ENCODE measurements at regions not wholly inside any gene's neighbourhood (a gene's known extent, or its start where the extent isn't known, plus 50 kb on each side); places are given as distances from the start of the nearest gene placed in this dataset.

DNA sequence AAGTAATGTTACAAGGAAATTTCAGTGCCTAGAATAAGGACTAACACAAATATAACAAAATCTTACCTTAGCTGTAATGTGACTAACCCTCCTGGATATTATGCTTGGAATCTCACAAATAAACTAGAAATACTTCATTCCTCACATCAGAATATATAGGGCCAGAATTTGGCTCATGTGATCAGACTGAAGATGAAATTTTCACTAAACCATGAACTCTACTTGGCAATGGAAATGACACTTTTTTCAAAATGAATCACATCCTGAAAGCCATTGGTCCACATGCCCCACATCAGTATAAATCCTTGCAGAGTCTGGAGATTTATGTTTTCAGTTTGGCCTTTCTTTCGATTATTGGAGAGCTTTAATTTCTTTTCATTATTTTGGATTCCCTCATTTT is 227.8 kb downstream of the NRIP1 start:
- Histone ChIP-seq H3K79me2 (ENCODE audit: insufficient read depth) (no peaks in the 10 kb centered on the region), H3K4me1 (ENCODE audit: control insufficient read depth in 1 of 2, insufficient read depth in 2 of 2, low read depth in 1 of 2, low read length in 1 of 2) (no peaks in the 10 kb centered on the region), H3K9me3 (no peaks in the 10 kb centered on the region), H3K4me2 (no peak overlapping the region), H3K9me2 (no peaks in the 10 kb centered on the region), H2AFZ (ENCODE audit: low read depth) (no peak overlapping the region), H3K27me3 (ENCODE audit: insufficient read depth) (no peaks in the 10 kb centered on the region), H3F3A (replicated peaks; ENCODE audit: insufficient read depth) (no peaks in the 10 kb centered on the region), H3K36me3 (replicated peaks in 1 of 2; ENCODE audit: control insufficient read depth in 1 of 2, insufficient read depth in 2 of 2, low read length in 1 of 2) (no peaks in the 10 kb centered on the region), H3K27ac (ENCODE audit: low read depth in 2 of 2, low read length in 1 of 2) (no peak overlapping the region), H3K9ac (no peak overlapping the region), H4K20me1 (ENCODE audit: insufficient read depth) (no peaks in the 10 kb centered on the region), H3K4me3 (ENCODE audit: low read depth in 2 of 2, low read length in 1 of 2) (no peak overlapping the region)
- CTCF ChIA-PET: no interaction called here
- TF ChIP-seq MXI1 (IDR thresholded peaks at IDR 0.05; ENCODE audit: low read depth, low read length): no peak
- WGBS (ENCODE audit: low lambda C conversion rate): 6% methylated on average over 1 of the region's 1 CpG
- POLR2A ChIA-PET: no interaction called here
- DNase-seq: no peak

DNA sequence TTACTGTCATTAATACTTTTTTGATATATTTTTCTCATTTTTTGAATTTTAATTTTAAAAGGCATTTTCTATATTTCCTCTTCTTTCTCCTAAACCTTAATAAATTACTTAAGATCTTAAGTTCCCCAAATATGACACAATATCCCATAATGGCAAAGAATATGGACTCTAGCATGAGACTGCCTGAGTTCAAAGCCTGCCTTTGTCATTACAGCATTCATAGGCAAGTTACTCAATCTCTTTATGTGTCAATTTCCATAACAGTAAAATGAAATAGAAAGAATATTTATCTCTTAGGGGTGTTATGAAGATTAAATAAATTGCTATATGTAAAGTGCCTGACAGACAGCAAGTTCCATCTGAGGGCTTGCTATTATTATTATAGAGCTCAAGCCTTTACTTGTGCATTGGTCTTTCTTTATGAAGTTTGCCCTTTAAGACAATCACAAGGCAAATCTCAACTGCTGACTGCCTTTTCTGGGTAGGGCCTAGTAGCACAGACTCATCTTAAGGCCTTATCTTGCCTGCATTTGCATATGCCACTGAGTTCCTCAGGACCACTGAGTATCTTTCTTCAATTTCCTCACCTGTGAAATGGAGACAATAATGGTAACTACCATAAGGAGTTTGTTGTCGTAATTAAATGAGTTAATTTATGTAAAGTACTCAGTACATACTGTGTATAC is 231.0 kb downstream of the NRIP1 start:
- no peak overlapping the region for H3K27ac ChIP-seq (ENCODE audit: low read depth in 2 of 2, low read length in 1 of 2)
- no peaks in the 10 kb centered on the region for H3K36me3 ChIP-seq (replicated peaks in 1 of 2; ENCODE audit: control insufficient read depth in 1 of 2, insufficient read depth in 2 of 2, low read length in 1 of 2)
- POLR2A ChIA-PET: no interaction called here
- WGBS (ENCODE audit: low lambda C conversion rate): 8% methylated on average over 1 of the region's 1 CpG
- H3K9me2 ChIP-seq: no peaks in the 10 kb centered on the region
- DNase-seq: no peak
- H3K9ac ChIP-seq: no peak overlapping the region
- H3K4me1 ChIP-seq (ENCODE audit: control insufficient read depth in 1 of 2, insufficient read depth in 2 of 2, low read depth in 1 of 2, low read length in 1 of 2): no peaks in the 10 kb centered on the region
- no peak overlapping the region for H3K4me3 ChIP-seq (ENCODE audit: low read depth in 2 of 2, low read length in 1 of 2)
- no peak for TF ChIP-seq NRF1 (IDR thresholded peaks at IDR 0.05; ENCODE audit: low read depth, low read length)
- TF ChIP-seq POLR2AphosphoS5 (IDR thresholded peaks at IDR 0.05; ENCODE audit: low read depth, low read length): no peak
- no peak for TF ChIP-seq FOXM1 (IDR thresholded peaks at IDR 0.05; ENCODE audit: low read depth)
- no peak for TF ChIP-seq USF1 (IDR thresholded peaks at IDR 0.05; ENCODE audit: borderline replicate concordance, low read depth)
- TF ChIP-seq, protein P1, sequence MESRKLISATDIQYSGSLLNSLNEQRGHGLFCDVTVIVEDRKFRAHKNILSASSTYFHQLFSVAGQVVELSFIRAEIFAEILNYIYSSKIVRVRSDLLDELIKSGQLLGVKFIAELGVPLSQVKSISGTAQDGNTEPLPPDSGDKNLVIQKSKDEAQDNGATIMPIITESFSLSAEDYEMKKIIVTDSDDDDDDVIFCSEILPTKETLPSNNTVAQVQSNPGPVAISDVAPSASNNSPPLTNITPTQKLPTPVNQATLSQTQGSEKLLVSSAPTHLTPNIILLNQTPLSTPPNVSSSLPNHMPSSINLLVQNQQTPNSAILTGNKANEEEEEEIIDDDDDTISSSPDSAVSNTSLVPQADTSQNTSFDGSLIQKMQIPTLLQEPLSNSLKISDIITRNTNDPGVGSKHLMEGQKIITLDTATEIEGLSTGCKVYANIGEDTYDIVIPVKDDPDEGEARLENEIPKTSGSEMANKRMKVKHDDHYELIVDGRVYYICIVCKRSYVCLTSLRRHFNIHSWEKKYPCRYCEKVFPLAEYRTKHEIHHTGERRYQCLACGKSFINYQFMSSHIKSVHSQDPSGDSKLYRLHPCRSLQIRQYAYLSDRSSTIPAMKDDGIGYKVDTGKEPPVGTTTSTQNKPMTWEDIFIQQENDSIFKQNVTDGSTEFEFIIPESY (IDR thresholded peaks at IDR 0.05; ENCODE audit: borderline replicate concordance, low read depth): no peak
- TF ChIP-seq MEF2A (IDR thresholded peaks at IDR 0.05; ENCODE audit: borderline replicate concordance, low read depth): no peak
- TF ChIP-seq ELF1 (IDR thresholded peaks at IDR 0.05): no peak
- TF ChIP-seq, protein P2, sequence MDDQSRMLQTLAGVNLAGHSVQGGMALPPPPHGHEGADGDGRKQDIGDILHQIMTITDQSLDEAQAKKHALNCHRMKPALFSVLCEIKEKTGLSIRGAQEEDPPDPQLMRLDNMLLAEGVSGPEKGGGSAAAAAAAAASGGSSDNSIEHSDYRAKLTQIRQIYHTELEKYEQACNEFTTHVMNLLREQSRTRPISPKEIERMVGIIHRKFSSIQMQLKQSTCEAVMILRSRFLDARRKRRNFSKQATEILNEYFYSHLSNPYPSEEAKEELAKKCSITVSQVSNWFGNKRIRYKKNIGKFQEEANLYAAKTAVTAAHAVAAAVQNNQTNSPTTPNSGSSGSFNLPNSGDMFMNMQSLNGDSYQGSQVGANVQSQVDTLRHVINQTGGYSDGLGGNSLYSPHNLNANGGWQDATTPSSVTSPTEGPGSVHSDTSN (IDR thresholded peaks at IDR 0.05): no peak
- CTCF ChIA-PET: no interaction called here
- H3K9me3 ChIP-seq: no peaks in the 10 kb centered on the region
- no peaks in the 10 kb centered on the region for H3F3A ChIP-seq (replicated peaks; ENCODE audit: insufficient read depth)
- no peaks in the 10 kb centered on the region for H4K20me1 ChIP-seq (ENCODE audit: insufficient read depth)
- no peak overlapping the region for H3K4me2 ChIP-seq
- no peaks in the 10 kb centered on the region for H3K27me3 ChIP-seq (ENCODE audit: insufficient read depth)
- H3K79me2 ChIP-seq (ENCODE audit: insufficient read depth): no peaks in the 10 kb centered on the region
- no peak overlapping the region for H2AFZ ChIP-seq (ENCODE audit: low read depth)

All from SK-N-SH (cell line).